ENCODE measurements at regions not wholly inside any gene's neighbourhood (a gene's known extent, or its start where the extent isn't known, plus 50 kb on each side); places are given as distances from the start of the nearest gene placed in this dataset.

DNA sequence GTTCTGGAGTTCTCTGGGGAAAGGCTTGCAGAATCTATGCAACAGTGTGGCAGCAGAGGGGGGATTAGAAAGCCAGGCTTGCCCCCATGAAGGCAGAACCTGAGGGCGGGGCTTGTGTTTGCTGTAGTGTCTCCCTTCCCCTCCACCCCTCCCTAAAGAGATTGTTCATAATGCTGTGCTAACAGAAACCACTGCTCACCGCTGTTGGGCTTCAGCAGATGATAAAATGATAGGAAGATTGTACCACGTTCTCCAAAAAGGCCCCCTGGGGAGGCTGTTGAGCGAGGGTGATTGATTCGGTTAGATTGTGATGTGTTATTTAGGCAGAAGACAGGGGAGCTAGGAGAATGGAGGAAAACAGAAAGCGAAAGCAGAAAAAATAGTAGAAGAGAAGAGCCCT is 215.2 kb upstream of the NCAM1 start:
- intact Hi-C loops (cut with micrococcal nuclease) = no loop called here
- ATAC-seq (ENCODE audit: low read depth) = no peak
- Mint-ChIP-seq H3K4me3 (no peak overlapping the region), H3K4me1 (no peaks in the 10 kb centered on the region), H3K27ac (no peak overlapping the region), H3K9me3 (no peaks in the 10 kb centered on the region), H3K36me3 (ENCODE audit: low read depth) (no peaks in the 10 kb centered on the region), H3K27me3 (peaks cover 15% of the 10 kb centered on the region)
- ChIA-PET POLR2A (no interaction called here), CTCF (no interaction called here)
- DNase-seq = no peak
- TF ChIP-seq, protein P1, sequence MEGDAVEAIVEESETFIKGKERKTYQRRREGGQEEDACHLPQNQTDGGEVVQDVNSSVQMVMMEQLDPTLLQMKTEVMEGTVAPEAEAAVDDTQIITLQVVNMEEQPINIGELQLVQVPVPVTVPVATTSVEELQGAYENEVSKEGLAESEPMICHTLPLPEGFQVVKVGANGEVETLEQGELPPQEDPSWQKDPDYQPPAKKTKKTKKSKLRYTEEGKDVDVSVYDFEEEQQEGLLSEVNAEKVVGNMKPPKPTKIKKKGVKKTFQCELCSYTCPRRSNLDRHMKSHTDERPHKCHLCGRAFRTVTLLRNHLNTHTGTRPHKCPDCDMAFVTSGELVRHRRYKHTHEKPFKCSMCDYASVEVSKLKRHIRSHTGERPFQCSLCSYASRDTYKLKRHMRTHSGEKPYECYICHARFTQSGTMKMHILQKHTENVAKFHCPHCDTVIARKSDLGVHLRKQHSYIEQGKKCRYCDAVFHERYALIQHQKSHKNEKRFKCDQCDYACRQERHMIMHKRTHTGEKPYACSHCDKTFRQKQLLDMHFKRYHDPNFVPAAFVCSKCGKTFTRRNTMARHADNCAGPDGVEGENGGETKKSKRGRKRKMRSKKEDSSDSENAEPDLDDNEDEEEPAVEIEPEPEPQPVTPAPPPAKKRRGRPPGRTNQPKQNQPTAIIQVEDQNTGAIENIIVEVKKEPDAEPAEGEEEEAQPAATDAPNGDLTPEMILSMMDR (IDR thresholded peaks at IDR 0.05) = no peak

DNA sequence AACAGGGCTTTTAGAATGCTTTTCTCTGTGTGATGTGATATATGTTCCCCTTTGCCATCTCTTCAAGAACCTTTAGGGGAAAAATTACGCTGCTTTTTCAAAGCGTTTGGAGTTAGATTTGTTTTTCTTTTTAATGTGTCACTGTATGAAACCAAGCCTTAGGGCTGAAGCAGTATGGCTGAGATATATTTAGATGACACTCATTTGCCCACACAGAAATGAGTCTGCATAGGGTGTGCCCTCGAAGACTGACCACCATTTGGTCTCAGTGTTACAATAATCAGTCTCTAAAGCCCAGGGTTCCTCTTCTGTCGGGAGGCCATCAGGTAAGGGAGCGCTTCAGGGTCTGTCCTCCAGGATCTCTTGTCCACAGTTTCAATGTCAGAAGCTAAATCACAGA is 213.0 kb upstream of the NCAM1 start:
- Mint-ChIP-seq H3K4me1 (no peaks in the 10 kb centered on the region), H3K9me3 (no peaks in the 10 kb centered on the region), H3K4me3 (no peak overlapping the region), H3K36me3 (ENCODE audit: low read depth) (no peaks in the 10 kb centered on the region), H3K27ac (no peak overlapping the region), H3K27me3 (peaks cover 10% of the 10 kb centered on the region)
- ChIA-PET POLR2A (no interaction called here), CTCF (no interaction called here)
- TF ChIP-seq, protein P1 (IDR thresholded peaks at IDR 0.05) = no peak
- no peak for ATAC-seq (ENCODE audit: low read depth)
- no peak for DNase-seq
- intact Hi-C loops (cut with micrococcal nuclease) = no loop called here

DNA sequence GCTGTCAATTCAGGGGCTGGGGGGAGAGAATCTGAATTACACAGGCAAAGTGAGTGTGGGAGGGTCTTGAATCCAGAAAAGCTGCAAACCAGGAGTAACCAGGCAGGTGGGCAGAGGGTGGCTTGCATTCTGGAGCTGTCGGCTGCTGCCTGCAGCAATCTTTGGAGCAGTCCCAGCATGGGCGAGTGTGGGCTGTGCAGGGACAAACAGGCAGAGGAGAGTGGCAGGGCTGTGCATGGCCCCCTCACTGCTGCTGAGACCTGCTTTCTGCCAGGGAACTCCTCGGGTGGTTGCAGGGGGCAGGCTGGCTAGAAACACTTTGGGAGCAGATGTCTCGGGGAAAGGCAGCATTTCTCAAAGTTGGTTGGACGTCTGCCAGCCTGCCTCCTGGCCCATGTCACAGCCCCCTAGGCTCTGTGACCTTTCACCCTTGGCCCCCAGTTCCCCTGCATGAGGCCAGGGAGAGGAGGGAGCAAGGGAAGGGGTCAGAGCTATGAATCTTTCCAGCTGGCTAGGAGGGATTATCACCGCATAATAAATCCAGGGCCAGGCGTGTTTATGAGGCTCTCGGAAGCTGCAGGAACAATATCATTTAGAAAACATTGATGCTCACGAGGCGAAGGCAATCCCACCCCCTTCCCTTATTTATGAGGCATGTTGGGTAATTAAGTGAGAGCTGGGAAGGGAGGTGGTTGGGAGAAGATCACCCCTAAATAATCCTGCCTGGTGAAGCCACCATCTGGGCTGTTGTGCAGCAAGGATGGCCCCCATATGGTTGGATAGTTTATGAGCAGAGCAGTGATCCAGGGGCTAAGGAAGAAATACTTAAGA is 212.3 kb upstream of the NCAM1 start:
- TF ChIP-seq, protein P1 (IDR thresholded peaks at IDR 0.05) = no peak
- Mint-ChIP-seq H3K9me3 (no peaks in the 10 kb centered on the region), H3K27me3 (peaks cover 9% of the 10 kb centered on the region), H3K4me3 (no peak overlapping the region), H3K36me3 (ENCODE audit: low read depth) (no peaks in the 10 kb centered on the region), H3K27ac (no peak overlapping the region), H3K4me1 (no peaks in the 10 kb centered on the region)
- DNase-seq (no peak), ATAC-seq (ENCODE audit: low read depth) (no peak)
- intact Hi-C loops (cut with micrococcal nuclease) = no loop called here
- ChIA-PET POLR2A (no interaction called here), CTCF (no interaction called here)

DNA sequence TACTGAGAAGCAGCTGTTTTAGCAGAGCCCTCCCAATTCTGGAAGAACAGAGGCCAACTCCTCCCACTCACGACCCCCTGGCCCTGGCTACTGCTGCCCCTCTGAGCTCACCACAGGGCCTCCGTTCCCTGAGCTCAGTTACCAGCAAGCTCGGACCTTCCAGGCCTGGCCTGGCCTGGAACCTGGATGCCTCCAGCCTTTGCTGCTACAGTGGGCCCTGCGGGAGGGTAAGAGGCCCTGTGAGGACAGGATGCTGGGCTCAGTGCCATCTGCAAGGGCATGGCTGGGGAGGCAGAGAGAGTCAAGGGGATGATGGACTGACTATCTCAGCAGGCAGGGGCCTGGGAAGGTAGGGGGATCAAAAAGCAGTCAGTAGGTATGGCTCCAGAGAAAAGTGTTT is 209.9 kb upstream of the NCAM1 start:
- Mint-ChIP-seq H3K9me3 (no peaks in the 10 kb centered on the region), H3K4me3 (no peak overlapping the region), H3K4me1 (no peaks in the 10 kb centered on the region), H3K36me3 (ENCODE audit: low read depth) (no peaks in the 10 kb centered on the region), H3K27ac (no peak overlapping the region), H3K27me3 (peaks cover 5% of the 10 kb centered on the region)
- CTCF ChIA-PET = no interaction called here
- TF ChIP-seq, protein P1 (IDR thresholded peaks at IDR 0.05) = no peak
- no peak for DNase-seq
- POLR2A ChIA-PET = no interaction called here
- no peak for ATAC-seq (ENCODE audit: low read depth)
- intact Hi-C loops (cut with micrococcal nuclease) = no loop called here

DNA sequence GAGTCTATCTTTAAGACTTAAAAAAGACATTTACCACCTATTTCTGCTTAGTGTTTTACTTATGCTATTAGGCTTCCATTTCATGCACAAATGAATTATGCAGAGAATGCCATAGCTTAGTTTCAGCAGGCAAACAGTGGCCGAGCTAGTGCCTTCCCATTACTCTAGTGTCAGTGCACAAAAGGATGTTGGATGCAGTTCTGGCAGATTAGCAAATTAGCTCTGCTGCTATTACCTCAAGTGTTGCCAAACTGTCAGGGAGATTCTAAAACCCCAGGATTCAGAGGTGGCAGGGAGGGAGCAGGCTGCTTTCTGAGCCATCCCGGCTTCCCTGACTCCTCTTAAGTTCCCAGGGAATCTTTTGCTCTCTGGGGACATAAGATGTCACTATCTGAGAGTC is 209.4 kb upstream of the NCAM1 start:
- H3K9me3 Mint-ChIP-seq = no peaks in the 10 kb centered on the region
- DNase-seq (no peak), ATAC-seq (ENCODE audit: low read depth) (no peak)
- ChIA-PET POLR2A (no interaction called here), CTCF (no interaction called here)
- H3K4me1 Mint-ChIP-seq = no peaks in the 10 kb centered on the region
- no peak overlapping the region for H3K27ac Mint-ChIP-seq
- TF ChIP-seq, protein P1 (IDR thresholded peaks at IDR 0.05) = no peak
- no peak overlapping the region for H3K4me3 Mint-ChIP-seq
- intact Hi-C loops (cut with micrococcal nuclease) = no loop called here
- no peaks in the 10 kb centered on the region for H3K36me3 Mint-ChIP-seq (ENCODE audit: low read depth)
- H3K27me3 Mint-ChIP-seq = peaks cover 3% of the 10 kb centered on the region

All from activated B cell treated with CpG ODN at 0.5 μM for 24 hours (primary cell).